GM12892 (cell line): ENCODE measurements at regions not wholly inside any gene's neighbourhood (a gene's known extent, or its start where the extent isn't known, plus 50 kb on each side); places are given as distances from the start of the nearest gene placed in this dataset.

ENCODE experiments used
- POLR2A ChIP-seq: IDR thresholded peaks from 2 replicates; pipeline ENCODE4 v1.6.1; 2011; ENCODE audit warnings: low read depth, low read length, control low read depth
- POLR2AphosphoS5 ChIP-seq: IDR thresholded peaks from 2 replicates; pipeline ENCODE4 v1.6.1; 2011; ENCODE audit warnings: low read depth, low read length, control low read depth
- TAF1 ChIP-seq: IDR thresholded peaks from 2 replicates; pipeline ENCODE4 v1.6.1; 2011; ENCODE audit warnings: low read depth, mild to moderate bottlenecking, control low read depth, low read length, borderline replicate concordance

GRCh38 chr19:28305513-28305912, 907.4 kb downstream of the UQCRFS1 start:
- TF ChIP-seq POLR2AphosphoS5 (no peak), POLR2A (no peak), TAF1 (no peak)
